GM12873 (cell line): ENCODE measurements at regions not wholly inside any gene's neighbourhood (a gene's known extent, or its start where the extent isn't known, plus 50 kb on each side); places are given as distances from the start of the nearest gene placed in this dataset.

ENCODE experiments used
- CTCF ChIP-seq: IDR thresholded peaks from 2 replicates; pipeline ENCODE4 v1.5.1; 2012; ENCODE audit warnings: low read depth, mild to moderate bottlenecking, moderate library complexity, low read length, control low read depth; ENCODE audit not compliant: insufficient read depth; ENCODE audit errors: missing control alignments

- TF ChIP-seq CTCF, result no peak
These were observed 1230.3 kb downstream of the DIAPH3 start for GRCh38 chr13:58933475-58933874.

GRCh38 chr13:58935689-58936088, 1228.0 kb downstream of the DIAPH3 start:
- no peak for TF ChIP-seq CTCF

- no peak for TF ChIP-seq CTCF
These were observed 1217.5 kb downstream of the DIAPH3 start for GRCh38 chr13:58946274-58946673.

- TF ChIP-seq CTCF, result no peak
These were observed 1214.1 kb downstream of the DIAPH3 start for GRCh38 chr13:58949646-58950045.

- TF ChIP-seq CTCF, result no peak
These were observed 1212.8 kb downstream of the DIAPH3 start for GRCh38 chr13:58950911-58951310.

GRCh38 chr13:58953638-58954037, 1210.1 kb downstream of the DIAPH3 start:
- no peak for TF ChIP-seq CTCF

- no peak for TF ChIP-seq CTCF
These were observed 1208.0 kb downstream of the DIAPH3 start for GRCh38 chr13:58955546-58956385.
